ENCODE measurements at regions not wholly inside any gene's neighbourhood (a gene's known extent, or its start where the extent isn't known, plus 50 kb on each side); places are given as distances from the start of the nearest gene placed in this dataset.
"Not testable (repeated sequence)": the region's sequence is repeated elsewhere in the genome, so short reads cannot be mapped to it uniquely, and the experiment has no call there.

- DNase-seq, result no peak
Measured at GRCh38 chr6:17012421-17013225, 89.2 kb upstream of the STMND1 start.

- DNase-seq, result no peak
Measured at GRCh38 chr6:17011985-17012384, 89.9 kb upstream of the STMND1 start.

- no peak for DNase-seq
Measured at GRCh38 chr6:17007749-17008148, 94.1 kb upstream of the STMND1 start.

- DNase-seq, result no peak
Measured at GRCh38 chr6:17006543-17006942, 95.3 kb upstream of the STMND1 start.

- DNase-seq, result no peak
Measured at GRCh38 chr6:17004269-17004668, 97.6 kb upstream of the STMND1 start.

GRCh38 chr6:17002123-17002522 lies 99.7 kb upstream of the STMND1 start:
- no peak for DNase-seq

- DNase-seq, result no peak
Measured at GRCh38 chr6:17001188-17001587, 100.7 kb upstream of the STMND1 start.

GRCh38 chr6:16999491-17000436 lies 102.1 kb upstream of the STMND1 start:
- DNase-seq, result no peak

- DNase-seq, result no peak
Measured at GRCh38 chr6:16998461-16998860, 103.4 kb upstream of the STMND1 start.

GRCh38 chr6:16995511-16996250 lies 106.2 kb upstream of the STMND1 start:
- DNase-seq, result no peak

GRCh38 chr6:16993396-16993795 lies 108.5 kb upstream of the STMND1 start:
- DNase-seq, result no peak

GRCh38 chr6:16991981-16992629 lies 109.7 kb upstream of the STMND1 start:
- no peak for DNase-seq

- DNase-seq, result not testable (repeated sequence)
Measured at GRCh38 chr6:16989976-16990375, 111.9 kb upstream of the STMND1 start.

- no peak for DNase-seq
Measured at GRCh38 chr6:16989382-16989781, 112.5 kb upstream of the STMND1 start.

- no peak for DNase-seq
Measured at GRCh38 chr6:16987996-16988395, 113.9 kb upstream of the STMND1 start.

GRCh38 chr6:16985513-16986284 lies 116.2 kb upstream of the STMND1 start:
- DNase-seq, result peak; percentile 45

GRCh38 chr6:16982807-16983206 lies 119.0 kb upstream of the STMND1 start:
- no peak for DNase-seq

GRCh38 chr6:16979677-16980370 lies 122.0 kb upstream of the STMND1 start:
- DNase-seq, result no peak

GRCh38 chr6:16978686-16979085 lies 123.2 kb upstream of the STMND1 start:
- DNase-seq, result no peak

GRCh38 chr6:16976385-16977183 lies 125.3 kb upstream of the STMND1 start:
- DNase-seq, result no peak
